Activated T-cell treated with anti-CD3 and anti-CD28 coated beads, Interleukin-2, amount 50 U/mL, for 4 hours (primary cell): ENCODE measurements at regions not wholly inside any gene's neighbourhood (a gene's known extent, or its start where the extent isn't known, plus 50 kb on each side); places are given as distances from the start of the nearest gene placed in this dataset.

ENCODE experiments used
- ATAC-seq, 2 donors: fragments of 200-7000 bp; cut with Tn5 transposase; one replicate each; pipeline ENCODE4 v1.10.0; 2021
- DNase-seq: peaks from one replicate; pipeline ENCODE4 v3.0.0-alpha.2; 2020
- H3K27me3 Mint-ChIP-seq: one replicate; pipeline ENCODE4 v1.8.0; 2021; ENCODE audit warnings: low read depth, mixed read lengths
- H3K36me3 Mint-ChIP-seq: one replicate; pipeline ENCODE4 v1.8.0; 2022; ENCODE audit warnings: mixed read lengths; ENCODE audit not compliant: insufficient read depth
- H3K4me1 Mint-ChIP-seq: one replicate; pipeline ENCODE4 v1.8.0; 2021; ENCODE audit warnings: low read depth, mixed read lengths
- H3K4me3 Mint-ChIP-seq: one replicate; pipeline ENCODE4 v1.8.0; 2021; ENCODE audit warnings: mild to moderate bottlenecking, moderate library complexity, mixed read lengths
- H3K9me3 Mint-ChIP-seq: one replicate; pipeline ENCODE4 v1.8.0; 2021; ENCODE audit warnings: mixed read lengths

DNA sequence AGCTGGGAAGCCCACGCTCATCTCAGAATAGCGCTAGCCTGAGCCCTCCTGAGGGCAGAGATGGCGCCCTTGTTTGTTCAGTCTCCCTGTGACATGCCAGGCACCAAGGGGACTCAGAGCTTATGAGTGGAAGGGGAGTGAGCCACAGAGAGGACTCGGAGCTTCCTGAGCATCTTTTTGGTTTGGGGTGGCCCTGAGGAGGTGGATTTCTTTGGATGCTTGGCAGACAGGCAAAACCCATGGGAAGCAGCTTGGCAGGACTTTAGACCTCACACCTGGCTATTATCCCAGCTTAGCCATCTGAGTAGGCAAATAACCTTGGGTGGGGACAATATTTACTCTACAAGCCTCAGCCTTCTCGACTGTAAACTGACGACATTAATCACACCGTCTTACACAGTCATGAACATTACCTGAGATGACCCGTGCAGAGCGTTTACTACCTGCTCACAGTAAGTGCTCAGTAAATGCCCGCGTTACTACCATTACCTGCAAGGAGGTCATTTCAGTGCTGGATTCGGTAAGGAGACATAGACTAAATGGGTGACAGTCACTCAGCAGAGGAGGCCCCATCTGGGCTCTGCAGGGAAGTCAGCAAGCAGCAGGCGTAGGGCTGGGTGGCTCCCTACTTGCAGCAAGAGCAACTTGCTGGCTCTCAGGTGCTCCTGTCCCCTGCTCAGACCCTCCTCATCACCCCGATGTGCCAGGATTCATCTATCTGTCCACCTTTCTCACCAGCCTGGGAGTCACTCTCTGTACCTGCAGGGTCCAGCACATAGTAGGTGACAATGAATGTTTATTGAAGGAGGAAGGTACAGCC lies 54.9 kb downstream of the KLHDC7A start:
- no peak for ATAC-seq

DNA sequence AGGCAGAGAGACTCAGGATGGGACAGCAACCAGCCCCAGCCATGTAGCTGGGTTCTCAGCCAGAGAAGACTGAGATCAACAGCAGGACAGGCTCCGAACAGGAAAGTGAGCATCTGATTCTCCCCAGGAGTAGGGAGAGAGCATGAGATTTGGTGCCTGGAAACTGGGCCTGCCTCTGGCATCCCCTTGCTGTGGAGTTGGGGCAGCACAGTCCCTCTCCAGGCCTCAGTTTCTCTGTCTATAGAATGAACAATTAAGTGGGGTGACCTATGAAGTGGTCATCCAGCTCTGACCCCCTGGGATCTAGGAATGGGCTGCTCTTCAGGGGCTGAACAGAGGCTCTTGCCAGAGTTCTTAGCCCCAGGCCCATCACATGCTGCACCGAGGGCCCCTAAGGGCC lies 55.6 kb downstream of the KLHDC7A start:
- H3K4me1 Mint-ChIP-seq: no peaks in the 10 kb centered on the region
- no peak overlapping the region for H3K4me3 Mint-ChIP-seq
- no peak for ATAC-seq
- peaks cover 34% of the 10 kb centered on the region for H3K27me3 Mint-ChIP-seq
- H3K9me3 Mint-ChIP-seq: no peaks in the 10 kb centered on the region
- no peak for DNase-seq
- H3K36me3 Mint-ChIP-seq: no peaks in the 10 kb centered on the region

More for the DNA sequence above, 54.9 kb downstream of the KLHDC7A start:
- DNase-seq: no peak
- Mint-ChIP-seq H3K36me3 (no peaks in the 10 kb centered on the region), H3K4me1 (no peaks in the 10 kb centered on the region), H3K9me3 (no peaks in the 10 kb centered on the region), H3K27me3 (peaks cover 36% of the 10 kb centered on the region), H3K4me3 (no peak overlapping the region)

DNA sequence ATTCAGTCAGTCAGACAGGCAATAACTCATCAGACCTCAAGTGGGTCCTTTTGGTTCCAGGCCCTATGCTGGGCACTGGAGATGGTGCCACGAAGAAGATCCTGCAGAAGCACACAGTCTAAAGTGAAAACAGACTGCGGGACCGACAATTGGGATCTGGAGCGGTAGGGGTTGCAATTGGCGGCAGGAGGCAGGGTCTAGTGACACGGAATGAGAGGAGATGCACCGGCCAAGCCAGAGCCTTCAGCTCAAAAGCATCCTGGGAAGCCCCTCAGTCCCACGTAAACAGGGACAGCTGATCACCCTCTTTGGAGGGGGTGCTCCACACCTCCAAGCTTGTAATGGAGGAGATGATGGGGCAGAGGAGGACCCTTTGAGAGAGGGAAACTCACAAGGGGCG lies 56.2 kb downstream of the KLHDC7A start:
- Mint-ChIP-seq H3K36me3 (no peaks in the 10 kb centered on the region), H3K9me3 (no peaks in the 10 kb centered on the region), H3K4me1 (no peaks in the 10 kb centered on the region), H3K27me3 (peaks cover 34% of the 10 kb centered on the region), H3K4me3 (no peak overlapping the region)
- no peak for DNase-seq
- ATAC-seq: no peak

DNA sequence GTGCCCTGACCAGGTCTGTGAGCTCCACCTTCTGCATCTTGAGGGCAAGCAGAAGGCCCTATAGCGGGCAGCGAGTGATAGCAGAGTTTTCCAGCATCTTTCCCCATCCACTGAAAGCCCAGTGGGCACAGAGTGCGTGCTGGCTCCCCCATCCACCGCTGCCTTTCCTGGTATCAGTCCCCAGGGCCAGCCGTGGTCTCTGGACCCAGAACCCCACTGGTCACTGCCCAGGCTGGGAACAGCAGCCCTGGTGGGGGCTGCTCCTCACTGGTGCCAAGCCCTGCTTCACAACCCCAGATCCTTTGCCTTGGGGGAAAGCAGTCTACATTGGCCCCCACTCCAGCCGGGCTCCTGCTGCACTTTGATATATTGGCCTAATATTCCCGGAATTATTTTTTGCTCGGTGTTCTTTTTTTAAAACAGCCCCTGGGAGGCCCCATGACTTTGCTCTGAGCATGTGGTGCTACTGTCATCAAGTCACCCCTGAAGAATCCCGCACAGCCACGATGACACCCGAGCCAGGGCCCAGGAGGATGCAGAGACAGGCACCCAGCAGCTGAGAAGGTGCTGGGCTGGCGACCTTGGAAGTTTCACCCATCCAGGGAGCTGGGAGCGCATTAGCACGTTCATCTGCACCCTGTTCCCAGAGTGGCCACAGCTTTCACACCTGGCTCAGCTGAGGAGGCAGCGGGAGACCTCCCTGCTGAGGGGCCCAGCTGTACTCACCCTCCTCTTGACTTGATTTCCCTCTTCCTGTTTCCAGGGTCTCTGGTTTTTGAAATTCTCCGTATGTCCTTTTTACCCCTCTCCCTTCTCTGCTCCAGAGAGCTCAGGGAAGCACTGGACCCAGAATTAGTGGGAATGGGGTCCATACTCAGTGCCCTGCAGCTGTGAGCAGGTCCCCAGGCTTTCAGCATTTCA lies 56.9 kb downstream of the KLHDC7A start:
- ATAC-seq: no peak
- Mint-ChIP-seq H3K9me3 (no peaks in the 10 kb centered on the region), H3K27me3 (peaks cover 41% of the 10 kb centered on the region)

DNA sequence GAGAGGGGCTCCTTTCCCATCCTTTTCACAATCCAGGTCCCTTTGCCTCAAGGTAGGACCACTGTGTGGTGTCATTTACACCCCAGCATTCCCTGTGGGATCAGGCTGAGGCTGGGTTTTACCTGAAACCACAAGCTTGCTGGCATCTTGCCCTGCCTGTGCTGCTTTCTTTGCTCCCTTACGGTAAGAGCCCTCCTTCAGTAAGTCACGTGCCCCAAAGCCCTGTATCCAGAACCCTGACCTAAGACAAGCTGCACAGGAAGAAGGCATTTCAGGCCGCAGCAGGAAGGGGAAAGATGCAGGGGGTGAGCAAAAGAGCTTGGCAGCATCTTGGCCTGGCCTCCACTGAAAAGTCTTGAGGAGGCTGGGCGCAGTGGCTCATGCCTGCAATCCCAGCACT lies 58.4 kb downstream of the KLHDC7A start:
- Mint-ChIP-seq H3K36me3 (no peaks in the 10 kb centered on the region), H3K9me3 (peaks cover 8% of the 10 kb centered on the region), H3K27me3 (peaks cover 44% of the 10 kb centered on the region), H3K4me1 (no peaks in the 10 kb centered on the region), H3K4me3 (no peak overlapping the region)
- no peak for ATAC-seq
- no peak for DNase-seq

More for the DNA sequence above, 56.9 kb downstream of the KLHDC7A start:
- no peak for DNase-seq
- H3K4me1 Mint-ChIP-seq: no peaks in the 10 kb centered on the region
- H3K4me3 Mint-ChIP-seq: no peak overlapping the region
- H3K36me3 Mint-ChIP-seq: no peaks in the 10 kb centered on the region

DNA sequence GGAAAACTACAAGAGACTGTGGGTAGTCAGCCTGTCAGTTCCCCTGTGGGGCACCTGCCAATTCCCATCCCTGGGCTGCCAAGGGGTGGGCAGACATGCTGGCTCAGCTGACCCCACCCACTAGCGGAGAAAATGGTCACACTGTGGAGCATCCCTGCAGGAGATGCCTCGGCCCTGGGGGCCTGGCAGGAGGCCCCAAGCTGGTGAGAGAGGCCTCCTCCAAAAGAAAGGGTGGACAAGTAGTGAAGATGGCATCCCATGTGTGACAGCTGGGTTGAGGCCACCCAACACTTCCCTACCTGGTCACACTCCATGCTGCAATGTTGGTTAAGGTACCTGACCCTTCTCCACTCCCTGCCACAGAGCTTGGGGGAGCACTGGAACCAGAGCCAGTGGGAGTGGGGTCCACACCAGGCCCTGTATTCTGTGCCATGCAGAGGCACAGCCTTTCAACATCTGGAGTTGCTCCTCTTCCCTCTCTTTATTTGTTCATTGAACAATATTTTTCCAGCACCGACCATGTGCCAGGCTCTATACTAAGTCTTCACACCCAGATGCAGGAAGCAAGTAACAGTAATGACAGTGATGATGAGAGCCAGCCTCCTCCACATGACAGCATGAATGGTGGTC lies 59.5 kb downstream of the KLHDC7A start:
- no peak for DNase-seq
- Mint-ChIP-seq H3K4me3 (no peak overlapping the region), H3K4me1 (no peaks in the 10 kb centered on the region), H3K9me3 (peaks cover 8% of the 10 kb centered on the region), H3K36me3 (no peaks in the 10 kb centered on the region), H3K27me3 (peaks cover 43% of the 10 kb centered on the region)
- no peak for ATAC-seq

DNA sequence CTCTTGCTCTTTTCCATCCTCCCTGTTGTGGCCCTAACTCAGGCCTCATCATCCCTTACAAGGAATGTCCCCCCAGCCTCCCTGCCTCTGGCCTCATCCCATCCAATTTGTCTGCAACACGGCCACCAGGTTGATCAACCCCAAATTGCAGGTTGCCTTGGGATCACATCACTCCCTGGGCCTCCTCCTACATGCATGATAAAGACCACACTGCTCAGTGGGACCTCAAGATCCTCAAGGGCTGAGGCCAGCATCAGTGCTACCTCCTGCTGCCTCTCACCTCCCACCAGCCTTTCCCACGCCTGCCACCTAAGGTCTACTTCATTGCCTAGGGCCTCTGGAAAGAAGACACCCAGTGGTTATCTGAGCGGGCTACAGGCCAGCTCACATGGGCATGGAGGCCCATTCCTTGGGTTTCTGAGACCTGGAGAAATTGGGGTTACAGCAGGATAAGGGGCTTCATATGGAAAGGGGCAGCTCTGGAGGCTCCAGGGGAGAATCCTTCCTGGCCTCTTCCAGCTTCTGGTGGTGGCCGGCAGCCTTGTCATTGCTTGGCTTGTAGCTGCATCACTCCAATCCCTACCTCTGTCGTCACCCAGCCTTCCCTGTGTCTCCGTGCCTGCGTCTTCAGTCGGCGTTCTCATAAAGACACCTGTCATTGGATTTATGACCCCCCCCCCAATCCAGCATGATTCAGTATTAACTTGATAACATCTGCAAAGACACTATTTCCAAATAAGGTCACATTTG lies 60.5 kb downstream of the KLHDC7A start:
- Mint-ChIP-seq H3K4me1 (no peaks in the 10 kb centered on the region), H3K36me3 (no peaks in the 10 kb centered on the region), H3K27me3 (peaks cover 46% of the 10 kb centered on the region), H3K4me3 (no peak overlapping the region), H3K9me3 (peaks cover 8% of the 10 kb centered on the region)
- DNase-seq (no peak), ATAC-seq (no peak)

DNA sequence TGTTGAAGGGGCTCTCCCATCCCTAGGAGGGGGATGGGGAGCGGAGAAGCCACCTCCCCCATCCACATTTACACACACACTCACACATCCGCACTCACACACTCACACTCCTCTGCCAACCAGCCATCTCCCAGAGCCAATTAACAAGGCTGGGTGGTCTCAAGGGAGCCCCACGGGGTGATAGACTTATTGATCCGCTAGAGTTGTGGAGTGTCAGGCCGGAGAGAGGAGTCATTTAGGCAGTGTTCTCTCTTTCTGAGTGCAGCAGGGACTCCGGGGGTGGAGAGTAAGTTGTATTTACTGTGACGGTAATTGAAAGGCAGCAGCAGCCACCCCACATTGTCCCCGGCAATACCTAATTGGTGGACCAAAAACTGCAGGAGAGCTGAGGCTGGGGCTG lies 61.6 kb downstream of the KLHDC7A start:
- Mint-ChIP-seq H3K36me3 (no peaks in the 10 kb centered on the region), H3K4me1 (no peaks in the 10 kb centered on the region), H3K27me3 (peaks cover 47% of the 10 kb centered on the region), H3K9me3 (peaks cover 8% of the 10 kb centered on the region), H3K4me3 (no peak overlapping the region)
- ATAC-seq: no peak
- DNase-seq: no peak

DNA sequence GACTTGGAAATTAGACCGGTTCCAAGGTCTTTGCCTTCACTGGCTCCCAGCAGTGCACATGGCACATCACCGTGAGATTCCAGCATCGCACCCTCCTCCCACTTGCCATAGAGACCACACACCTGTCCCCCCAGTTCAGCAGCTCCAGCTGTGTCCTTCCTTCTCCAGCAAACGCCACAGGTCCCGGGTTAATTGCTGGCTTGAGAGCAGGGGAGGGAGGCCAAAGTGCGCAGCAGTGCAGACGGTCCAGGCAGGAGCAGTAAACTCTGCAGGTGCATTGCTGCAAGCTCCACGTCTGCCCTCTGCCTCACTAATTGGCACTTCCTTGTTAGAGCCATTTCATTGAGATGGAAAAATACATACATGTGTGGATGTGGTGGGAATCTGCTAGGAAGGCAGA lies 65.3 kb downstream of the KLHDC7A start:
- Mint-ChIP-seq H3K9me3 (peaks cover 8% of the 10 kb centered on the region), H3K4me3 (no peak overlapping the region), H3K4me1 (no peaks in the 10 kb centered on the region), H3K36me3 (no peaks in the 10 kb centered on the region), H3K27me3 (peaks cover 53% of the 10 kb centered on the region)
- DNase-seq (no peak), ATAC-seq (no peak)

DNA sequence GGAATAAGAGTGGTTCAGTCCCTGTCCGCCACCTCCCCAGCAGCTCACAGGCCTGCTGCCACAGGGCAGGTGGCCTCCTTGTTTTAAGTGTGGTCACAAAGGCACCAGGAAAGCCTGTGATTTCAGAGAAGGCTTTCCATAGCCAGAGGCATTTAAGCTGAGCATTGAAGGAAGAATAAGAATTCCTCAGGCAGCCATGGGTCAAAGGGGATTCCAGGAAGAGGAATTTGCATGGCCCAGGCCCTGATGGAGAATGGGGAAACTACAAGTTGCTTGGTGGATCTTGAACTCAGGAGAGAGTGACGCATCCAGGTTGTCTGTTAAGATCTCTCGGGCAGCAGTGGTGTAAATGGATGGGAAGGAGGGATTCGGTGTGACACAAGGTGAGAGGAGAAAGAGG lies 66.7 kb downstream of the KLHDC7A start:
- Mint-ChIP-seq H3K9me3 (peaks cover 8% of the 10 kb centered on the region), H3K4me1 (no peaks in the 10 kb centered on the region), H3K36me3 (no peaks in the 10 kb centered on the region), H3K27me3 (peaks cover 40% of the 10 kb centered on the region), H3K4me3 (no peak overlapping the region)
- no peak for ATAC-seq
- DNase-seq: no peak

DNA sequence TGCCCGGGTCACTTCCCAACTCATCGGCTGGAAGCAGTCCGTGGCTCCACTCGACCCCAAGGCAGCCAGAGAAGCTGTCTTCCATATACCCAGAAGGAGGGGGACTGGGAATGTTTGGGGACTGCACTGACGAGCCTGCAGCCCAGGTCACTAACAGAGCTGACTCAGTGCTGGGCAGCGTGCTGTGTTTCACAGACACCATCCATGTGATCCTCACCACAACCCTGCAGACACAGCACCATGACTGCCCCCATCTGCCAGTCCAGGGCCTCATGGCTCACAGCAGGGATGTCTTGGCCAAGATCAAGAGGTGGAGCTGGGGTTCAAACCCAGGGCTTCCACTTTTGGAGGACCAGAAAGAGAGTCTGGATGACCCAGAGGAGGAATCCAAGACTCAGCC lies 67.9 kb downstream of the KLHDC7A start:
- H3K4me1 Mint-ChIP-seq: no peaks in the 10 kb centered on the region
- H3K27me3 Mint-ChIP-seq: peaks cover 40% of the 10 kb centered on the region
- ATAC-seq (no peak), DNase-seq (no peak)
- no peaks in the 10 kb centered on the region for H3K36me3 Mint-ChIP-seq
- H3K9me3 Mint-ChIP-seq: peaks cover under 1% of the 10 kb centered on the region
- H3K4me3 Mint-ChIP-seq: no peak overlapping the region

DNA sequence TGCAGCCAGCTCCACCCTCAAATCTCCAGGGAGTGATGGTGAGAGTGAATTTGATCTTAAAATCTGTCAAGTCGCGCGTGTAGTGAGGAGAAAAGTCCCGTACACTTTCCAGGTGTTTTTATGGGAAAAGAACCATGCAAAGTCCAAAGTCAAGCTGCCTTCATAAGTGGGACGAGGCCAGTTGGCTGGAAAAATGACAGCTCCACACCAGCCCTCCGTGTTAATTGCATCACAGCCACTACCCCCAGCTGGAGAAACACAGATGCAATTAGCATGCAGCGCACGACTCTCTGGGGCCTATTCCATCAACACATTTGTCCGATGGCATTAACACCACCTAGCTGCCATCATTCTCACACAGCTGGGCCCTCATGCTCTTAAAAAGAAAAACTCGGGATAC lies 68.4 kb downstream of the KLHDC7A start:
- Mint-ChIP-seq H3K36me3 (no peaks in the 10 kb centered on the region), H3K4me1 (no peaks in the 10 kb centered on the region), H3K9me3 (no peaks in the 10 kb centered on the region), H3K27me3 (peaks cover 43% of the 10 kb centered on the region), H3K4me3 (no peak overlapping the region)
- ATAC-seq (no peak), DNase-seq (no peak)

DNA sequence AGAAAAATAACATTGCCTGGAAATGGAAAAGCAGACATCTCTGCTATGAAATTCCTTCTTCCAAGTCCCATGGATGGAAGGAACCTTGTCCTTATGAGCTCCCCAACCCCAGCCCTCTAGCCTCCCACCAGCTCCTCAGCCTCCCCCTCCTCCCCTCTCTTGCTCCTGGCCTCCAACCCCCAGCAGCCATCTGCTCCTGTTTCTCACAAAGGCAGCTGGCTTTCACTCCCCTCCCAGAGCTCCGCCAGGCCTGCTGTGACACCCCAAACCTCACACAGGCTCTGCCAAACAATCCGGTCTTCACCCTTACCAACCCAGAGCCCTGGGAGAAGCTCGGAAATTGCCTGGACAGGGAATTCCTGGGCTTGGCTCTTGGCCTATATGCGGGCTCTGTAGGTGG lies 69.2 kb downstream of the KLHDC7A start:
- no peak for ATAC-seq
- no peak overlapping the region for H3K4me3 Mint-ChIP-seq
- no peaks in the 10 kb centered on the region for H3K4me1 Mint-ChIP-seq
- no peaks in the 10 kb centered on the region for H3K36me3 Mint-ChIP-seq
- no peaks in the 10 kb centered on the region for H3K9me3 Mint-ChIP-seq
- no peak for DNase-seq
- peaks cover 42% of the 10 kb centered on the region for H3K27me3 Mint-ChIP-seq

DNA sequence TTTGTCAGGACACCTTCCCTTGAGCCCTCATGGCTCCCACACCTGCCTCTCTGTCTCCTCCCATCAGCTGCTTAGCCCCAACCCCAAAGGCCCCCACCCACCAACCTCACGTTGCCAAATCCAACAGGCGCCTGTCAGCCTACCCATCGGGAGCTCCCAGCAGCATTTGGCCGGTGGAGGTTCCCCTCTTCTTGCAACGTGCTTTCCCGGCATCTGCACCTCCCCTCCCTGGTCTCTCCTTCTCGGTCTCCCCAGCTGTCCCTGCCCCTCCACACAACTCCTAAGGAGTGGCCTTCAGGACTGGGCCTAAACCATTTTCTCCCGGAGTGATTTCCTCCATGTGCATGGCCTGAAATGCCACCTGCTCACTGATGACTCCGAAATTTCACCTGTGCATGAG lies 71.9 kb downstream of the KLHDC7A start:
- no peaks in the 10 kb centered on the region for H3K36me3 Mint-ChIP-seq
- ATAC-seq: no peak
- H3K9me3 Mint-ChIP-seq: no peaks in the 10 kb centered on the region
- H3K4me3 Mint-ChIP-seq: no peak overlapping the region
- peaks cover 47% of the 10 kb centered on the region for H3K27me3 Mint-ChIP-seq
- peaks cover 4% of the 10 kb centered on the region for H3K4me1 Mint-ChIP-seq
- no peak for DNase-seq
